K562 (cell line): ENCODE measurements at regions not wholly inside any gene's neighbourhood (a gene's known extent, or its start where the extent isn't known, plus 50 kb on each side); places are given as distances from the start of the nearest gene placed in this dataset.

Source experiments
- ATAC-seq: fragments of 200-7000 bp; cut with Tn5 transposase; 3 replicates; pipeline ENCODE4 v1.9.1; 2020; ENCODE audit warnings: moderate library complexity
- BruUV-seq: library from RNA; stranded (reverse); fragments of 400-500 nt; replicated peaks from 2 replicates; lab custom pipeline; 2021; lab: Mats Ljungman, UMichigan
- CTCF ChIA-PET: fragments of 300-600 bp; formaldehyde crosslinking; extraction: SDS; loops from one replicate; lab custom pipeline; 2021; ENCODE audit warnings: low intra/inter-chr PET ratio; lab: Yijun Ruan, JAX
- POLR2A ChIA-PET: fragments of 300-600, 350-650 bp; sonication (Branson Sonifier 250); formaldehyde crosslinking; extraction: SDS; loops from one replicate; lab custom pipeline; 2021; ENCODE audit warnings: antibody characterized with exemption, inconsistent platforms; lab: Yijun Ruan, JAX
- DNase-seq, 4 experiments: peaks; one replicate each; pipeline versions ENCODE4 v3.0.0 to v3.0.0-alpha.2; 2011 to 2018; ENCODE audit warnings: low spot score in 3 of 4, mixed read lengths in 3 of 4; ENCODE audit errors: extremely low read depth in 1 of 4
- FAIRE-seq: peaks from 2 replicates; lab custom pipeline; 2011; peaks lifted over from hg19 to GRCh38; lab: Jason Lieb, UNC
- H2AFZ ChIP-seq: 2 replicates; pipeline ENCODE4 v1.6.0; 2011; ENCODE audit warnings: low read depth, low read length, control low read depth, inconsistent platforms
- H3K27ac ChIP-seq: fragments of 200-600 bp; 3 replicates; pipeline ENCODE4 v1.8.0; 2011; ENCODE audit warnings: low read depth, mild to moderate bottlenecking, control low read depth, inconsistent platforms, low read length, moderate library complexity, mixed read lengths; ENCODE audit errors: extremely low read depth
- H3K27me3 ChIP-seq, 2 experiments: fragments of 300-600 bp in 1 of 2; 2 replicates in 1 of 2; 3 replicates in 1 of 2; pipeline versions ENCODE4 v1.6.0 to v1.8.0; 2011; ENCODE audit warnings: inconsistent platforms in 2 of 2, low read length in 2 of 2, mild to moderate bottlenecking in 1 of 2, mixed read lengths in 1 of 2, moderate library complexity in 1 of 2; ENCODE audit not compliant: control insufficient read depth in 2 of 2, insufficient read depth in 2 of 2
- H3K36me3 ChIP-seq: fragments of 300-600 bp; 3 replicates; pipeline ENCODE4 v1.8.0; 2011; ENCODE audit warnings: mild to moderate bottlenecking, low read length, inconsistent platforms; ENCODE audit not compliant: control insufficient read depth, insufficient read depth
- H3K4me1 ChIP-seq, 2 experiments: fragments of 200-600 bp in 1 of 2; replicated peaks in 1 of 2; 2 replicates in 1 of 2; 3 replicates in 1 of 2; pipeline versions ENCODE4 v1.5.1 to v1.8.0; 2011; ENCODE audit warnings: inconsistent platforms in 2 of 2, low read length in 2 of 2, mild to moderate bottlenecking in 1 of 2, mixed read lengths in 1 of 2, moderate library complexity in 1 of 2; ENCODE audit not compliant: control insufficient read depth in 2 of 2, insufficient read depth in 2 of 2
- H3K4me2 ChIP-seq: 2 replicates; pipeline ENCODE4 v1.6.1; 2011; ENCODE audit warnings: low read length, control low read depth, inconsistent platforms, mixed read lengths; ENCODE audit not compliant: insufficient read depth
- H3K4me3 ChIP-seq: fragments of 200-600 bp; sonication (generic), shearing (Covaris generic); 2 replicates; pipeline ENCODE4 v1.5.1; 2016; ENCODE audit warnings: control low read depth, inconsistent platforms
- H3K79me2 ChIP-seq: fragments of 200-600 bp; 3 replicates; pipeline ENCODE4 v1.8.0; 2011; ENCODE audit warnings: low read length, inconsistent platforms; ENCODE audit not compliant: control insufficient read depth, insufficient read depth
- H3K9ac ChIP-seq, 2 experiments: 2 replicates each; pipeline versions ENCODE4 v1.6.0 to v1.6.1; 2011; ENCODE audit warnings: low read depth in 2 of 2, low read length in 2 of 2, control low read depth in 1 of 2, inconsistent platforms in 1 of 2, mild to moderate bottlenecking in 1 of 2, mixed read lengths in 1 of 2; ENCODE audit not compliant: insufficient read depth in 1 of 2
- H3K9me1 ChIP-seq: one replicate; pipeline ENCODE4 v1.6.0; 2011; ENCODE audit warnings: inconsistent platforms, mild to moderate bottlenecking, low read length, moderate library complexity; ENCODE audit not compliant: control insufficient read depth, insufficient read depth
- H3K9me3 ChIP-seq: replicated peaks from 2 replicates; pipeline ENCODE4 v1.5.1; 2011; ENCODE audit warnings: low read depth, low read length, inconsistent platforms; ENCODE audit not compliant: control insufficient read depth, insufficient read depth
- H4K20me1 ChIP-seq: replicated peaks from 2 replicates; pipeline ENCODE4 v1.6.1; 2011; ENCODE audit warnings: low read length, inconsistent platforms, mixed read lengths; ENCODE audit not compliant: control insufficient read depth, insufficient read depth
- CBFA2T2 ChIP-seq: fragments of 450-650 bp; conservative IDR thresholded peaks from 2 replicates; pipeline ENCODE4 v1.6.1; 2017; ENCODE audit warnings: mild to moderate bottlenecking
- CBX2 ChIP-seq: fragments of 200-600 bp; sonication (generic); IDR thresholded peaks from one replicate; pipeline ENCODE4 v1.6.1; 2012; ENCODE audit warnings: mild to moderate bottlenecking, low read length, inconsistent platforms; ENCODE audit not compliant: insufficient read depth, poor library complexity, severe bottlenecking
- ELF1 ChIP-seq: fragments of 200-800 bp; sonication (Bioruptor generic); IDR thresholded peaks from 2 replicates; pipeline ENCODE4 v1.6.1; 2016; ENCODE audit warnings: missing genetic modification characterization, missing compliant biosample characterization
- ELK3 ChIP-seq: fragments of 450-650 bp; formaldehyde crosslinking; IDR thresholded peaks from 2 replicates; pipeline ENCODE4 v1.4.0; 2020; ENCODE audit warnings: mild to moderate bottlenecking
- GABPA ChIP-seq: fragments of 200-800 bp; sonication (Bioruptor generic); conservative IDR thresholded peaks from 2 replicates; pipeline ENCODE4 v1.6.1; 2016; ENCODE audit warnings: low read depth, missing genetic modification characterization, missing compliant biosample characterization
- KAT7 ChIP-seq: sonication (generic); formaldehyde crosslinking; IDR thresholded peaks from 2 replicates; pipeline ENCODE4 v1.8.0; 2022; ENCODE audit warnings: missing genetic modification reagents, mild to moderate bottlenecking, borderline replicate concordance
- MITF ChIP-seq: IDR thresholded peaks from 2 replicates; pipeline ENCODE4 v1.6.1; 2014; ENCODE audit warnings: antibody characterized with exemption
- MXI1 ChIP-seq: IDR thresholded peaks from 2 replicates; pipeline ENCODE4 v1.6.1; 2011; ENCODE audit warnings: low read depth, mild to moderate bottlenecking, improper control_type of control experiment, low read length
- NFATC3 ChIP-seq: fragments of 450-650 bp; IDR thresholded peaks from 2 replicates; pipeline ENCODE4 v1.6.1; 2017; ENCODE audit warnings: mild to moderate bottlenecking
- PHF20 ChIP-seq: fragments of 450-650 bp; IDR thresholded peaks from 2 replicates; pipeline ENCODE4 v1.6.1; 2018; ENCODE audit not compliant: partially characterized antibody
- PURB ChIP-seq: sonication (generic); formaldehyde crosslinking; IDR thresholded peaks from 2 replicates; pipeline ENCODE4 v1.9.0; 2021; ENCODE audit warnings: low read depth, mild to moderate bottlenecking, missing genetic modification reagents
- RFX7 ChIP-seq: fragments of 250-450 bp; sonication (Bioruptor Pico); IDR thresholded peaks from 2 replicates; pipeline ENCODE4 v1.5.1; 2021; ENCODE audit warnings: mild to moderate bottlenecking
- SMAD4 ChIP-seq: fragments of 250-450 bp; sonication (Bioruptor Pico); conservative IDR thresholded peaks from 2 replicates; pipeline ENCODE4 v1.8.0; 2021; ENCODE audit warnings: inconsistent platforms, mild to moderate bottlenecking, moderate library complexity
- SRSF3 ChIP-seq: fragments of 200-400 bp; formaldehyde crosslinking; IDR thresholded peaks from 2 replicates; pipeline ENCODE4 v1.6.1; 2016; ENCODE audit warnings: mild to moderate bottlenecking, low read length, moderate library complexity; ENCODE audit not compliant: insufficient read depth
- TCFL5 ChIP-seq: fragments of 250-450 bp; sonication (Bioruptor Pico); conservative IDR thresholded peaks from 2 replicates; pipeline ENCODE4 v1.6.1; 2021; ENCODE audit warnings: mild to moderate bottlenecking, moderate library complexity, matching md5 sums
- WGBS: fragments of 100-300 bp; shearing (Covaris generic); methylation state at CpG from one replicate; pipeline ENCODE4 v1.1.6; 2016; ENCODE audit warnings: low coverage, mixed read lengths; ENCODE audit not compliant: insufficient coverage; ENCODE audit errors: missing lambda C conversion rate; 5-methylcytosine and 5-hydroxymethylcytosine counted together
- in situ Hi-C: fragments of 300-500 bp; cut with MboI; formaldehyde crosslinking; loops from 4 replicates; pipeline ENCODE4 v1.15.0; 2018; ENCODE audit warnings: inconsistent platforms, mixed read lengths
- intact Hi-C: fragments of 100-400 bp; cut with micrococcal nuclease; formaldehyde crosslinking; loops from 2 replicates; pipeline ENCODE4 v1.14.2; 2022

- no peak overlapping the region for H3K9ac ChIP-seq
- in situ Hi-C loops, result no loop called here
- no peak overlapping the region for H3K27ac ChIP-seq
- no peak for DNase-seq
- 5% methylated on average over 5 of the region's 5 CpGs for WGBS
- no peaks in the 10 kb centered on the region for H3K9me3 ChIP-seq
- POLR2A ChIA-PET, result interaction anchor here (0.9 kb wide), 1 partner anchor 96 kb away, joined by 3 read pairs; no protein-coding TSS in a partner anchor
- no peak for FAIRE-seq
- no peaks in the 10 kb centered on the region for H3K79me2 ChIP-seq
- no peaks in the 10 kb centered on the region for H3K36me3 ChIP-seq
- H2AFZ ChIP-seq, result no peak overlapping the region
- no peak for ATAC-seq
- no peaks in the 10 kb centered on the region for H3K9me1 ChIP-seq
- H3K4me2 ChIP-seq, result no peak overlapping the region
- H3K27me3 ChIP-seq, result no peaks in the 10 kb centered on the region
- no peaks in the 10 kb centered on the region for H3K4me1 ChIP-seq
- CTCF ChIA-PET, result no interaction called here
- no peaks in the 10 kb centered on the region for H4K20me1 ChIP-seq
- intact Hi-C loops, result no loop called here
- BruUV-seq, result no TSS peak
- no peak overlapping the region for H3K4me3 ChIP-seq
- no peak for TF ChIP-seq CBFA2T2
- no peak for TF ChIP-seq CBX2
- TF ChIP-seq GABPA (tag), result no peak
- no peak for TF ChIP-seq ELK3
- TF ChIP-seq NFATC3, result no peak
- TF ChIP-seq KAT7 (CRISPR knock-in tag), result no peak
- no peak for TF ChIP-seq PURB (CRISPR knock-in tag)
- no peak for TF ChIP-seq MITF
- TF ChIP-seq MXI1, result no peak
- no peak for TF ChIP-seq TCFL5
- no peak for TF ChIP-seq RFX7 (CRISPR knock-in tag)
- TF ChIP-seq PHF20, result no peak
- no peak for TF ChIP-seq SMAD4 (CRISPR knock-in tag)
- TF ChIP-seq SRSF3, result no peak
- no peak for TF ChIP-seq ELF1 (tag)
Observed at GRCh38 chr20:39421571-39422105, 459.5 kb downstream of the DHX35 start.
